ENCODE measurements at regions not wholly inside any gene's neighbourhood (a gene's known extent, or its start where the extent isn't known, plus 50 kb on each side); places are given as distances from the start of the nearest gene placed in this dataset.
"Not testable (repeated sequence)": the region's sequence is repeated elsewhere in the genome, so short reads cannot be mapped to it uniquely, and the experiment has no call there.

DNA sequence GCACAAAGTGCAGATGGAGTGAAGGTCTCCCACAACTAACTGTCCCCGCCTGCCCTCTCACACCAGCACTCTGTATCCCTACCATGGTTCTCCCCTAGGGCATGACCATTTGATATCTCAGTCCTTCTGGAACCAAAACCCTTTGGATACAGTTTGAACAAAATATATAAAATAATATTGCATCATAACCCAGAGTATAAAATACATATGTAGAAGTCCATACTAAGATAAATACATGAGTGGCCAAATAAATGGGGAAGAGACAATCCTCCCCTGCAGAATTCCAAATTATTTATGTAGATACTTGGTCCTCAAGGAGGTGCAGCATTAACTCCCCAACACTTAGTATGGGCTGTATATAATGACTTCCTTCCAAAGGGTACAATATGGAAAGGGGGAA, 207.4 kb downstream of the RRAGC start:
- Histone ChIP-seq H3K4me3 (no peak overlapping the region), H3K4me1 (no peaks in the 10 kb centered on the region), H3K4me2 (no peak overlapping the region), H3K9ac (no peak overlapping the region), H3K9me3 (0 out of 2 replicates have a peak, but pooled peaks cover 3% of the 10 kb centered on the region), H3K27me3 (no peaks in the 10 kb centered on the region), H3K27ac (no peak overlapping the region), H4K20me1 (no peaks in the 10 kb centered on the region), H3K36me3 (no peaks in the 10 kb centered on the region)
- no peak for TF ChIP-seq Cebpa-rat (IDR thresholded peaks at IDR 0.05)

DNA sequence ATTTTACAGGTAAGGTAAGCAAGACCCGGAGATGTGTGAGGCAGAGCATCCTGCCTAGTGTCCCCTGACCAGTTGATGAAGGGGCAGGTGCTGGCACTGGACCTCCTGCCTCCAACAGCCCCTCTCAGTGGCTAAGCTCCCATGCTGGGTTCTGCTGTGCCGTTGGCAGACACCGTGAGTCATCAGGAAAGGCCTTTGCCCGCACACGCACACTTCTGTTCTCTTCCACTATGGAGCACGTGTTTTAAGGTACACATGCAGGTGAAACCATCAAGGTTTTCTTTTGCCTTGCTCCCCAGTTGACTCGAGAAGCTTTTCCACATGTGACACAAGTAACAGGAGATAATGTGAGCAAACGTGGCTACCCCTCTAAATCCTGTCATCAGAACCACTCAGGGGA, 207.9 kb downstream of the RRAGC start:
- no peak for TF ChIP-seq Cebpa-rat (IDR thresholded peaks at IDR 0.05)

DNA sequence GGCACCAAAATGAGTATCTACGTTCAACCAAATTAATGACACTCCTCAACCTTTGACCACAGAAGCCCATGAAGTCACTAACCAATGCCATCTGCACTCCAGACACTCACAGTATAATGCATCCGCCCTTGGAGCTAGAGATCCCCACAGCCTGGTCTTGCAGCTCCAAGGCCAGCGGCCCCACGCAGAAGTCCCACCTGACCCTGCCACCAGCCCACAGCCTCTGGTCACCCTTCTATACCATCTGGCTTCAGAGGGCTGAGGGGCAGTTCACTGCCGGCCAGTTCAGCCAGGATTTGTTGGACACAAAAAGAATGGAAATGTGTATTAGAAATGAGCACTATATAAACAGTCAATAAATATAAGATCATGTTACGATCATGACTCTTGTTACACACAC, 211.2 kb downstream of the RRAGC start:
- Histone ChIP-seq H3K36me3 (no peaks in the 10 kb centered on the region), H3K4me3 (no peak overlapping the region), H4K20me1 (no peaks in the 10 kb centered on the region), H3K4me1 (peaks cover 15% of the 10 kb centered on the region), H3K9me3 (peaks cover 10% of the 10 kb centered on the region), H3K9ac (no peak overlapping the region), H3K4me2 (no peak overlapping the region), H3K27ac (no peak overlapping the region), H3K27me3 (no peaks in the 10 kb centered on the region)
- TF ChIP-seq Cebpa-rat (IDR thresholded peaks at IDR 0.05) = no peak

More for the DNA sequence above, 207.9 kb downstream of the RRAGC start:
- Histone ChIP-seq H3K4me2 (no peak overlapping the region), H3K9me3 (peaks cover 5% of the 10 kb centered on the region), H3K27me3 (no peaks in the 10 kb centered on the region), H3K9ac (no peak overlapping the region), H3K4me3 (no peak overlapping the region), H4K20me1 (no peaks in the 10 kb centered on the region), H3K36me3 (no peaks in the 10 kb centered on the region), H3K4me1 (no peaks in the 10 kb centered on the region), H3K27ac (no peak overlapping the region)

DNA sequence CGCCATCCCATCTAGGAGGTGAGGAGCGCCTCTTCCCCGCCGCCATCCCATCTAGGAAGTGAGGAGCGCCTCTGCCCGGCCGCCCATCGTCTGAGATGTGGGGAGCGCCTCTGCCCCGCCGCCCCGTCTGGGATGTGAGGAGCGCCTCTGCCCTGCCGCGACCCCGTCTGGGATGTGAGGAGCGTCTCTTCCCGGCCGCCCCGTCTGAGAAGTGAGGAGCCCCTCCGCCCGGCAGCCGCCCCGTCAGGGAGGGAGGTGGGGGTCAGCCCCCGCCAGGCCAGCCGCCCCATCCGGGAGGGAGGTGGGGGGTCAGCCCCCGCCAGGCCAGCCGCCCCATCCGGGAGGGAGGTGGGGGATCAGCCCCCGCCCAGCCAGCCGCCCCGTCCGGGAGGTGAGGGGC, 212.2 kb downstream of the RRAGC start:
- not testable (repeated sequence) for H3K36me3 ChIP-seq, H3K27ac ChIP-seq, H3K4me3 ChIP-seq, H3K27me3 ChIP-seq, H3K9ac ChIP-seq, H3K4me2 ChIP-seq, H4K20me1 ChIP-seq
- Histone ChIP-seq H3K4me1 (peaks cover 15% of the 10 kb centered on the region), H3K9me3 (peaks cover 10% of the 10 kb centered on the region)

DNA sequence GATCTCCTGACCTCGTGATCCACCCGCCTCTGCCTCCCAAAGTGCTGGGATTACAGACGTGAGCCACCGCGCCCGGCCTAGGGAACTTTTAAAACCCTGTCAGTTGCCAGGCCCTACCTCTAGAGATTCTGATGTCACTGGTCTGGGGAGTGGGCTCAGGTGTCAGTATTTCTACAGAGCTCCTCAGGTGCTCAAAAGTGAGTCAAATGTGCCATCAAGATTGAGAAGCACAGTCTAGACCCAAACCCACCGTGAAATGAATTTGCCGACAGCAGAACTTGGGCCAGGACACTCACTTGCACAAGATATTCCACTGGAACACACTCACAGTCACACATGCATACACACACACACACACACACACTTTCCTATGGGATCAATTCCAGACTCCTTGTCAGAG, 215.5 kb downstream of the RRAGC start:
- Histone ChIP-seq H3K9ac (no peak overlapping the region), H3K36me3 (no peaks in the 10 kb centered on the region), H3K4me3 (no peak overlapping the region), H3K9me3 (peaks cover 19% of the 10 kb centered on the region), H3K4me2 (peak overlapping the region; percentile 3; the same call in 1 of the 2 replicates), H3K27ac (no peak overlapping the region), H3K4me1 (peaks cover 15% of the 10 kb centered on the region), H4K20me1 (no peaks in the 10 kb centered on the region), H3K27me3 (no peaks in the 10 kb centered on the region)
- no peak for TF ChIP-seq Cebpa-rat (IDR thresholded peaks at IDR 0.05)

DNA sequence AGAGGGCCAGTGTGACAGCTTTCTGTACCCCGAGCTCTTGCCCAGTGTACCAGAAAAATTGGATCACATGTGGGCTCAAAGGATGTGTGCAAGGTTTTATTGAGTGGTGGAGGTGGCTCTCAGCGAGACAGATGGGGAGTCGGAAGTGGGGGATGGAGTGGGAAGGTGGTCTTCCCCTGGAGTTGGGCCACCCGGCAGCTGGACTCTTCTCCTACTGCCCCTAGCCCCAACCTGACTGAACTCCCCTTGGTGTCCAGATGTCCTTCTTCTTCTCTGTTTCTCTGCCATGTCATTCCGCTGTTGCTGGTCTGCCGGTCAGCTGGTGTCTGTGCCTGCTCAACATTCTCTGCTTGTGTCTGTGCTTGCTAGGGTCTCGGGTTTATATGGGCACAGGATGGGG, 217.9 kb downstream of the RRAGC start:
- TF ChIP-seq Cebpa-rat (IDR thresholded peaks at IDR 0.05) = no peak
- Histone ChIP-seq H3K36me3 (no peaks in the 10 kb centered on the region), H3K9me3 (peaks cover 14% of the 10 kb centered on the region), H3K27ac (no peak overlapping the region), H3K4me1 (peaks cover 15% of the 10 kb centered on the region), H3K9ac (no peak overlapping the region), H3K4me3 (no peak overlapping the region), H3K4me2 (no peak overlapping the region), H3K27me3 (no peaks in the 10 kb centered on the region), H4K20me1 (no peaks in the 10 kb centered on the region)

DNA sequence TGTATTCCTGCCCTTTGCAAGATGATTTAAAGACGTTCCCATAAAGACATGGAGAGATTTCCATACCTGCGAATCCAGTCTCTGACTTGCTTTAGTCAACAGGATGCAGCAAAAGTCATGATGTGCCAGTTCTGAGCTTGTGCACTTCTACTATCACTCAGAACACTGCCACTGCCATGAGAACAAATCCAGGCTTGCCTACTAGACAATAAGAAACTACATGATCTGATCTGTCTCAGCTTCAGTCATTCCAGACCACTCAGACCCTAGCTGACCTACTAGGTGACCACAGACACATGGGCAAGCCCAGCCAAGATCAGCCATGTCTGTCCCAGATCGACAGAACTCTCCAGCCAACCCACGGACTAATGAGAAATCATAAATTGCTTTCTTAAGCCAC, 219.2 kb downstream of the RRAGC start:
- Histone ChIP-seq H4K20me1 (no peaks in the 10 kb centered on the region), H3K36me3 (no peaks in the 10 kb centered on the region), H3K9me3 (peaks cover 12% of the 10 kb centered on the region), H3K4me2 (no peak overlapping the region), H3K27me3 (no peaks in the 10 kb centered on the region), H3K9ac (no peak overlapping the region), H3K4me1 (peaks cover 14% of the 10 kb centered on the region), H3K4me3 (no peak overlapping the region), H3K27ac (no peak overlapping the region)
- no peak for TF ChIP-seq Cebpa-rat (IDR thresholded peaks at IDR 0.05)

DNA sequence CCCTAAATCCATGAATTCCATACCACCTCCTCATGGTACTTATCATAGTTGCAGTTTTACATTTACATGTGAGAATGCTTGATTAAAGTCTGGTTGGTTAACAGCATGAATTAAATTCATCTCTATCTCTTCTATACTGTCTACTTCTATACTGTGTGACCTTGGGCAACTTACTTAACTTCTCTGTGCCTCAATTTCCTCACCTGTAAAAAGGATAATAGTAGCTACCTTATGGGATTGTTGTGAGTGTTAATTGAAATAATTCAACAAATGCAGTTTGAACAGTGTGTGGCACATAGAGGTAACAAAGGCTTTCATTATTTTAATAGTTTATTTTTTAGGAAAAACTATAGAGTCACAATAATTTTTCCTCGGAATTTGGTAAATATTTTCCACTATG, 231.3 kb downstream of the RRAGC start:
- Histone ChIP-seq H3K4me1 (no peaks in the 10 kb centered on the region), H3K9ac (no peak overlapping the region), H3K4me3 (no peak overlapping the region), H3K36me3 (no peaks in the 10 kb centered on the region), H3K4me2 (no peak overlapping the region), H4K20me1 (no peaks in the 10 kb centered on the region), H3K9me3 (0 out of 2 replicates have a peak, but pooled peaks cover 2% of the 10 kb centered on the region), H3K27me3 (no peaks in the 10 kb centered on the region), H3K27ac (no peak overlapping the region)
- no peak for TF ChIP-seq Cebpa-rat (IDR thresholded peaks at IDR 0.05)

DNA sequence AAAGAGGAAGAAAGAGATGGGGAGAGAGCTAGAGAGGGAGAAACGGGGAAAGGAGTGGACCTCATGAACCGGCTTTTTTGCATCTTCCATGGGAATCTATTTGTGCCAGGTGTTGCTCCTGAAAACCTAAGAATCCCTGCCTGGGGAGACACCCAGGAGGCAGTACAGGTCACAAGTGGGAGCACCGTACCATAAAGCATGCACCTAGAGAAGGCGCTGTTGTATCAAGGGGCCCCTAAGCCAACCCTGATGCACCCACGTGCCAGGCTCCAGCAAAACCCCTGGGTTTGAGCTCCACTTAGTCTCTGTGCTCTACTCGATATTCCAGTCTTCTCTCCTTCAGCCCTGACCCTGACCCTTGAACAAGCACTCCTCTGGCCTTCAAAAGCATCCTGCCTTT, 233.6 kb downstream of the RRAGC start:
- TF ChIP-seq Cebpa-rat (IDR thresholded peaks at IDR 0.05) = no peak
- Histone ChIP-seq H3K9me3 (0 out of 2 replicates have a peak, but pooled peaks cover 2% of the 10 kb centered on the region), H4K20me1 (no peaks in the 10 kb centered on the region), H3K4me2 (no peak overlapping the region), H3K4me1 (peaks cover 13% of the 10 kb centered on the region), H3K9ac (no peak overlapping the region), H3K27me3 (no peaks in the 10 kb centered on the region), H3K4me3 (no peak overlapping the region), H3K36me3 (no peaks in the 10 kb centered on the region), H3K27ac (no peak overlapping the region)

DNA sequence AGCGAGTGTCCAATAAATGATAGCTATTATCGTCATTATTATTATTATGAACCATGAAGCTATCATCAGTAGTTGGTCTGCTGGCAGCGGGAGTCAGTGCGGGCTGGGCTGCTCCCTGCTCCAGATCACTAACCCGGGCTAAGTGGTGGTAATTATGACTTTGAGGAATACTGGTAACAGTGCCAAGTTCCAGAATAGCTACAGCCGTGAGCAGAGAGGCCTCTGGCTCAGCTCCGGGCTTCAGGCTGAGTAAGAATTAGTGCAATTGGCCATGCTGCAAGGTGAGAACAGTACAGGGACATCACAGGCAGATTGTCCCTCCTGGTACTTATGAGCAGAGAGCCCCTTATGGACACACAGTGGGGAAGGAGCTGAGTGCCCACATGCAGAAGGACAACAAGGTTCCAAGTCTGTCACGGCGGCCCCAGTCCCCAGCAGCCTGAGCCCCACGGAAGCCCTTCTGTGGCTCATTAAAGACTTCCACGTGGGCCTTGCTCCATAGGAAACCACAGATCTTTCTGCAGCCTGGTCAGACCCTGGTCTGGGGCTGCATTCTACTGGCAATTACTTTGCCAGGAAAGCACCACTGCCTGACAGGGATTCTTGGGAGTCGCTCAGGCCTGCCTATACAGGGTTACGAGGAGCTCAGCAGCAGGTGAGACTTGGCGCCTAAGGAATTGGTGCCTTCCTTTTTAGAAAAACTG, 235.1 kb downstream of the RRAGC start:
- Histone ChIP-seq H3K9ac (no peak overlapping the region), H3K9me3 (no peaks in the 10 kb centered on the region), H3K27ac (no peak overlapping the region), H3K27me3 (no peaks in the 10 kb centered on the region), H3K4me1 (peaks cover 16% of the 10 kb centered on the region), H3K4me2 (no peak overlapping the region), H3K36me3 (no peaks in the 10 kb centered on the region), H3K4me3 (no peak overlapping the region), H4K20me1 (no peaks in the 10 kb centered on the region)
- no peak for TF ChIP-seq Cebpa-rat (IDR thresholded peaks at IDR 0.05)

DNA sequence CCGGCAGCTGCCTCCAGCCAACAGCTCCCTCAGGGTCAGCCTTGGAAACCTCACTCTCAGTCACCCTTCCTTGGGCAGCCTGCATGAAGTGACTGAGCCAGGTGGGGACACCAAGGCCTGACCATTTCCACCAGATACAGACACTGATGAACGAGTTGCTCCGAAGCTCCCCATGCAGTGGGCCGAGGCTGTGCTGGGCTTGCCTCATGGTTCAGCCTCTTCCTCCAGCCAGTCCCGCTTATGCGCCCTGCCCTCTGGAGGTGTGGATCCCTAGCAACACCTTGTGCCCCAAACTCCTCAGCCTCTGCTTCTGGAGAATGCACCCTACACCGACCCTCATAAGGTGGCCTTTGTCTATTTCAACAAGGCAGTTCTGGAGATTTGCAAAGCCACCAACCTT, 236.0 kb downstream of the RRAGC start:
- no peaks in the 10 kb centered on the region for H3K9me3 ChIP-seq
- no peak overlapping the region for H3K4me3 ChIP-seq
- H3K27me3 ChIP-seq = no peaks in the 10 kb centered on the region
- no peak overlapping the region for H3K9ac ChIP-seq
- no peak overlapping the region for H3K4me2 ChIP-seq
- no peak overlapping the region for H3K27ac ChIP-seq
- no peak for TF ChIP-seq Cebpa-rat (IDR thresholded peaks at IDR 0.05)
- no peaks in the 10 kb centered on the region for H4K20me1 ChIP-seq
- no peaks in the 10 kb centered on the region for H3K36me3 ChIP-seq
- peaks cover 16% of the 10 kb centered on the region for H3K4me1 ChIP-seq

Data from BLaER1 (cell line).